H9 (cell line): ENCODE measurements at regions not wholly inside any gene's neighbourhood (a gene's known extent, or its start where the extent isn't known, plus 50 kb on each side); places are given as distances from the start of the nearest gene placed in this dataset.

Experiments
- DNase-seq: peaks from one replicate; pipeline ENCODE4 v3.0.0-alpha.2; 2017
- H2AFZ ChIP-seq: one replicate; pipeline ENCODE4 v1.6.1; 2013; ENCODE audit warnings: mild to moderate bottlenecking, low read length, control low read depth, moderate library complexity
- H2AK5ac ChIP-seq: 2 replicates; pipeline ENCODE4 v1.6.1; 2013; ENCODE audit warnings: low read length, control low read depth, mixed read lengths; ENCODE audit not compliant: insufficient read length
- H2BK120ac ChIP-seq: one replicate; pipeline ENCODE4 v1.6.1; 2013; ENCODE audit warnings: low read depth, mild to moderate bottlenecking, low read length, control low read depth, inconsistent platforms; ENCODE audit not compliant: poor library complexity, severe bottlenecking
- H2BK12ac ChIP-seq: 2 replicates; pipeline ENCODE4 v1.6.1; 2013; ENCODE audit warnings: low read length, control low read depth, mixed read lengths, low read depth; ENCODE audit not compliant: insufficient read length
- H2BK15ac ChIP-seq: 2 replicates; pipeline ENCODE4 v1.6.1; 2013; ENCODE audit warnings: low read depth, low read length, control low read depth
- H2BK20ac ChIP-seq: one replicate; pipeline ENCODE4 v1.6.1; 2013; ENCODE audit warnings: low read depth, mild to moderate bottlenecking, low read length, control low read depth, inconsistent platforms; ENCODE audit not compliant: poor library complexity, severe bottlenecking
- H2BK5ac ChIP-seq: 2 replicates; pipeline ENCODE4 v1.6.1; 2013; ENCODE audit warnings: low read length, control low read depth, mixed read lengths; ENCODE audit not compliant: insufficient read length
- H3K14ac ChIP-seq: 2 replicates; pipeline ENCODE4 v1.6.1; 2013; ENCODE audit warnings: low read length, control low read depth; ENCODE audit not compliant: insufficient read depth
- H3K18ac ChIP-seq: 2 replicates; pipeline ENCODE4 v1.6.1; 2013; ENCODE audit warnings: low read depth, mild to moderate bottlenecking, mixed read lengths, low read length, control low read depth; ENCODE audit not compliant: insufficient read length
- H3K23ac ChIP-seq: 2 replicates; pipeline ENCODE4 v1.6.1; 2013; ENCODE audit warnings: low read length, control low read depth, mixed read lengths, low read depth; ENCODE audit not compliant: insufficient read length
- H3K23me2 ChIP-seq: 2 replicates; pipeline ENCODE4 v1.6.1; 2013; ENCODE audit warnings: low read depth, mild to moderate bottlenecking, mixed read lengths, low read length, control low read depth; ENCODE audit not compliant: insufficient read length, poor library complexity, severe bottlenecking
- H3K27ac ChIP-seq: 2 replicates; pipeline ENCODE4 v1.5.1; 2013; ENCODE audit warnings: low read length, control low read depth, mixed read lengths, low read depth; ENCODE audit not compliant: insufficient read length
- H3K27me3 ChIP-seq: 2 replicates; pipeline ENCODE4 v1.6.1; 2013; ENCODE audit warnings: low read length, control low read depth, inconsistent platforms; ENCODE audit not compliant: insufficient read depth
- H3K4ac ChIP-seq: 2 replicates; pipeline ENCODE4 v1.6.1; 2013; ENCODE audit warnings: low read depth, mild to moderate bottlenecking, control low read depth, inconsistent platforms, low read length, moderate library complexity
- H3K4me1 ChIP-seq: 2 replicates; pipeline ENCODE4 v1.6.1; 2013; ENCODE audit warnings: low read length, control low read depth, inconsistent platforms; ENCODE audit not compliant: insufficient read depth
- H3K4me2 ChIP-seq: 2 replicates; pipeline ENCODE4 v1.6.1; 2013; ENCODE audit warnings: low read length, control low read depth, mixed read lengths; ENCODE audit not compliant: insufficient read length, insufficient read depth
- H3K56ac ChIP-seq: 2 replicates; pipeline ENCODE4 v1.6.1; 2013; ENCODE audit warnings: low read depth, mild to moderate bottlenecking, mixed read lengths, low read length, control low read depth; ENCODE audit not compliant: insufficient read length
- H3K79me1 ChIP-seq: 2 replicates; pipeline ENCODE4 v1.6.1; 2013; ENCODE audit warnings: low read depth, mild to moderate bottlenecking, moderate library complexity, low read length, control low read depth, inconsistent platforms; ENCODE audit not compliant: insufficient read depth, poor library complexity, severe bottlenecking
- H3K79me2 ChIP-seq: 2 replicates; pipeline ENCODE4 v1.6.1; 2013; ENCODE audit warnings: low read length, control low read depth, inconsistent platforms; ENCODE audit not compliant: insufficient read depth
- H3K9ac ChIP-seq: 2 replicates; pipeline ENCODE4 v1.6.1; 2013; ENCODE audit warnings: low read length, control low read depth, mixed read lengths; ENCODE audit not compliant: insufficient read length; ENCODE audit errors: extremely low read depth
- H3K9me3 ChIP-seq: one replicate; pipeline ENCODE4 v1.6.1; 2013; ENCODE audit warnings: low read depth, low read length, inconsistent platforms; ENCODE audit not compliant: control insufficient read depth
- H3T11ph ChIP-seq: one replicate; pipeline ENCODE4 v1.6.1; 2013; ENCODE audit warnings: mild to moderate bottlenecking, low read length, control low read depth, inconsistent platforms
- H4K20me1 ChIP-seq: one replicate; pipeline ENCODE4 v1.6.1; 2013; ENCODE audit not compliant: control insufficient read depth, insufficient read length, insufficient read depth
- H4K5ac ChIP-seq: 2 replicates; pipeline ENCODE4 v1.6.1; 2013; ENCODE audit warnings: low read depth, mild to moderate bottlenecking, mixed read lengths, low read length, control low read depth; ENCODE audit not compliant: insufficient read length
- H4K8ac ChIP-seq: replicated peaks from 2 replicates; pipeline ENCODE4 v1.6.1; 2013; ENCODE audit warnings: low read length, control low read depth, mixed read lengths, low read depth; ENCODE audit not compliant: insufficient read length
- H4K91ac ChIP-seq: 2 replicates; pipeline ENCODE4 v1.6.1; 2013; ENCODE audit warnings: low read depth, mild to moderate bottlenecking, moderate library complexity, mixed read lengths, low read length, control low read depth; ENCODE audit not compliant: insufficient read length
- H3K27ac Mint-ChIP-seq, 3 experiments: 2 replicates in 2 of 3; 3 replicates in 1 of 3; pipeline ENCODE4 v1.8.0; 2020 to 2021; ENCODE audit warnings: mixed read lengths in 3 of 3, mild to moderate bottlenecking in 1 of 3, moderate library complexity in 1 of 3
- H3K27me3 Mint-ChIP-seq: 2 replicates; pipeline ENCODE4 v1.8.0; 2021; ENCODE audit warnings: low read depth, mild to moderate bottlenecking, moderate library complexity, mixed read lengths
- H3K36me3 Mint-ChIP-seq, 3 experiments: 2 replicates in 2 of 3; 3 replicates in 1 of 3; pipeline ENCODE4 v1.8.0; 2020 to 2021; ENCODE audit warnings: low read depth in 3 of 3, mixed read lengths in 3 of 3; ENCODE audit not compliant: insufficient read depth in 1 of 3
- H3K4me1 Mint-ChIP-seq, 2 experiments: 2 replicates each; pipeline ENCODE4 v1.8.0; 2020; ENCODE audit warnings: mixed read lengths in 2 of 2
- H3K4me3 Mint-ChIP-seq, 2 experiments: 2 replicates in 1 of 2; 3 replicates in 1 of 2; pipeline ENCODE4 v1.8.0; 2020 to 2021; ENCODE audit warnings: mild to moderate bottlenecking in 2 of 2, mixed read lengths in 2 of 2, moderate library complexity in 1 of 2
- H3K9me3 Mint-ChIP-seq, 2 experiments: 2 replicates in 1 of 2; 3 replicates in 1 of 2; pipeline ENCODE4 v1.8.0; 2020; ENCODE audit warnings: mild to moderate bottlenecking in 2 of 2, mixed read lengths in 2 of 2, moderate library complexity in 1 of 2
- CTCF ChIP-seq: fragments of 200-600 bp; sonication (generic); conservative IDR thresholded peaks from 3 replicates; pipeline ENCODE4 v1.8.0; 2021; ENCODE audit warnings: antibody characterized with exemption, mild to moderate bottlenecking
- WGBS: extraction: QIAGEN DNeasy Blood & Tissue Kit; methylation state at CpG from one replicate; pipeline ENCODE4 v1.1.7; 2013; ENCODE audit warnings: missing lambda C conversion rate, low lambda C conversion rate, mixed read lengths; ENCODE audit not compliant: insufficient read length; ENCODE audit errors: extremely low coverage; 5-methylcytosine and 5-hydroxymethylcytosine counted together

DNA sequence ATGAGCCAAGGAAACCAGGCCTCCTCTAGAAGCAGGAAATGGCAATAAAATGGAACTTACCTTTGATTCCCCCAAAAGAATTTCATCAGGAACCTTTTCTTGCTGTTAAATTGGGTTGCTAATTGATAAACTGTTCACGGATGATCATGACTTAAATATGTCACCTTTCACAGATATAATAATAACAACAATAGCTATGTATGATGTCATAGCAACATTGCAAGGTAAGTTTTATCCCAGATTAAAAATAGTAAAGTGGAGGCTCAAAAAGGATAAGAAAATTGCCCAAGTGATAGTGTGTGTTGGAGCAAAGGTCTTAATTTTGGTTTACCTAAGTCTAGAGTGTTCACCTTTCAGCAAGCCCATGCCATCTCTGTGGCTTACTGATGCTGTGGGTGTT is 357.6 kb upstream of the CELF2 start:
- Mint-ChIP-seq H3K9me3 (peaks cover 3 to 5% of the 10 kb centered on the region in 2 experiments; a peak in 3 of 5 replicates), H3K27me3 (no peaks in the 10 kb centered on the region; the same call in 1 of the 2 replicates), H3K27ac (no peak overlapping the region), H3K36me3 (peaks cover 0 to 4% (median 0%) of the 10 kb centered on the region in 3 experiments; a peak in 2 of 7 replicates), H3K4me3 (no peak overlapping the region), H3K4me1 (peaks cover 3 to 4% of the 10 kb centered on the region in 2 experiments; a peak in 1 of 4 replicates)
- Histone ChIP-seq H3K14ac (no peak overlapping the region), H2BK12ac (no peak overlapping the region), H4K91ac (no peak overlapping the region), H2BK20ac (no peak overlapping the region), H3K79me1 (no peaks in the 10 kb centered on the region), H2BK120ac (no peak overlapping the region), H2BK15ac (no peak overlapping the region), H3K79me2 (no peaks in the 10 kb centered on the region), H3K4me1 (no peaks in the 10 kb centered on the region), H3K9me3 (no peaks in the 10 kb centered on the region), H2AK5ac (no peak overlapping the region), H2AFZ (no peak overlapping the region), H4K5ac (no peak overlapping the region), H4K20me1 (no peaks in the 10 kb centered on the region), H3K27me3 (no peaks in the 10 kb centered on the region), H3K23me2 (no peaks in the 10 kb centered on the region), H3K4ac (no peak overlapping the region), H3K9ac (no peak overlapping the region), H3T11ph (no peak overlapping the region), H3K23ac (no peak overlapping the region), H3K18ac (no peak overlapping the region), H4K8ac (no peak overlapping the region), H3K4me2 (no peak overlapping the region), H2BK5ac (no peak overlapping the region), H3K56ac (no peak overlapping the region), H3K27ac (no peak overlapping the region)
- no peak for DNase-seq
- WGBS, result no CpG with 5 or more reads among the region's 1 CpG
- no peak for TF ChIP-seq CTCF
